ENCODE measurements at regions not wholly inside any gene's neighbourhood (a gene's known extent, or its start where the extent isn't known, plus 50 kb on each side); places are given as distances from the start of the nearest gene placed in this dataset.
"Not testable (repeated sequence)": the region's sequence is repeated elsewhere in the genome, so short reads cannot be mapped to it uniquely, and the experiment has no call there.

GRCh38 chr1:101588677-101589076, 351.9 kb downstream of the S1PR1 start:
- Mint-ChIP-seq H3K9me3 (no peaks in the 10 kb centered on the region), H3K36me3 (ENCODE audit: insufficient read depth) (no peaks in the 10 kb centered on the region), H3K27me3 (peaks cover 49% of the 10 kb centered on the region), H3K27ac (ENCODE audit: low read depth) (no peak overlapping the region), H3K4me1 (no peaks in the 10 kb centered on the region), H3K4me3 (no peak overlapping the region)
- DNase-seq (ENCODE audit: low spot score in 2 of 2), result no peak
- ATAC-seq (replicated peaks; ENCODE audit: extremely low read depth, poor library complexity, severe bottlenecking), result no peak

DNA sequence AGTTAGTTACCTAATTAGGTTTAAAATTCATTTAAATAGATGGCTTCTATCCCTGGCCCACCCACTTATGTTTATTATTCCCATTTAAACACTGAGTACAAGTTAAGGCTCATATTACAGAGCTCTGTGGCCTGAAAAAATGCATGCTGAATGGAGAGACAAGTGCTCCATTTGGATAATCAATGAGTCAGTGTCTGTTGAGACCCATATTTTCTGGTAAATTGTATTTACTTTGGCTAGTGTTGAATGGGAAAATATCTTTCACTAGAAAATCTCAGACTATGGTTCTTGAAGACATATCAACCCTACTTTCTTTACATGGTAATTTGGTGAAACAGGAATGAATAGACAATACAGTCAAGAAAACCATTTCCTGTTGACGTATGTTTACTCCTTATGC, 356.0 kb downstream of the S1PR1 start:
- Mint-ChIP-seq H3K9me3 (no peaks in the 10 kb centered on the region), H3K4me3 (no peak overlapping the region), H3K27me3 (peaks cover 35% of the 10 kb centered on the region), H3K36me3 (ENCODE audit: insufficient read depth) (no peaks in the 10 kb centered on the region), H3K27ac (ENCODE audit: low read depth) (no peak overlapping the region), H3K4me1 (no peaks in the 10 kb centered on the region)
- ATAC-seq (replicated peaks; ENCODE audit: extremely low read depth, poor library complexity, severe bottlenecking) (no peak), DNase-seq (ENCODE audit: low spot score in 2 of 2) (no peak)

- no peaks in the 10 kb centered on the region for H3K9me3 Mint-ChIP-seq
- no peaks in the 10 kb centered on the region for H3K36me3 Mint-ChIP-seq (ENCODE audit: insufficient read depth)
- peaks cover 6% of the 10 kb centered on the region for H3K27me3 Mint-ChIP-seq
- ATAC-seq (replicated peaks; ENCODE audit: extremely low read depth, poor library complexity, severe bottlenecking) (no peak), DNase-seq (ENCODE audit: low spot score in 2 of 2) (no peak)
- no peak overlapping the region for H3K4me3 Mint-ChIP-seq
- H3K4me1 Mint-ChIP-seq, result no peaks in the 10 kb centered on the region
- no peak overlapping the region for H3K27ac Mint-ChIP-seq (ENCODE audit: low read depth)
Observed at GRCh38 chr1:101595881-101596374, 359.1 kb downstream of the S1PR1 start.

DNA sequence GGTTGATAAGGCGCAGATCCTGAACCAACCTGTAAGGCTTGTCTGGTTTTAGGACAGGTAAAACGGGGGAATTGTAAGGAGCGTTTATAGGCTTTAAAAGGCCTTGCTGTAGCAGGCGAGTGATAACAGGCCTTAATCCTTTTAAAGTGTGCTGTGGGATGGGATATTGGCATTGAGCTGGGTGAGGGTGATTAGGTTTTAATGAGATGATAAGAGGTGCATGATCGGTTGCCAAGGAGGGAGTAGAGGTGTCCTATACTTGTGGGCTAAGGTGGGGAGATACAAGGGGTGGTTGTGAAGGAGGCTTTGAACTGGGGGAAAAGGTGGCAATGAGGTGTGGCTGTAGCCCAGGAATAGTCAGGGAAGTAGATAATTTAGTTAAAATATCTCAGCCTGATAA, 363.8 kb downstream of the S1PR1 start:
- not testable (repeated sequence) for H3K27me3 Mint-ChIP-seq; H3K4me1 Mint-ChIP-seq; H3K36me3 Mint-ChIP-seq (ENCODE audit: insufficient read depth); DNase-seq (ENCODE audit: low spot score in 2 of 2); H3K4me3 Mint-ChIP-seq; H3K9me3 Mint-ChIP-seq; H3K27ac Mint-ChIP-seq (ENCODE audit: low read depth); ATAC-seq (replicated peaks; ENCODE audit: extremely low read depth, poor library complexity, severe bottlenecking)

DNA sequence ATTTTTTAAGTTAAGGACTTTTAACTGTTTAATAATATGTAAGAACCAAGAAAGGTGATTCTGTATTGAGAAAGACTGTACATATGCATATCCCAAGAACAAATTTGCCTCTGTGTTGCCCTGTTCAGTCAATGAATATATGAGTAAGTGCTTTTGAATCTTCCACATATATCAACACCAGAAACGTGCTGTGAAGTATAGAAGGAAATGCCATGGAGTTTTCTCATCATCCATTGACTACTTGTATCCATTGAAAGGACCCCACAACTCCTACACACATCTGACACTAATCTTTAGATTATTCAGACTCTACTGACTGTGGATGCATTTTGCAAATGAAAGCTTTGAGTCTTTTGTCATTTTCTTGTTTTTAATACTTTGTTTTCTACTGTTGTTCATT, 366.9 kb downstream of the S1PR1 start:
- Mint-ChIP-seq H3K27ac (ENCODE audit: low read depth) (no peak overlapping the region), H3K4me3 (no peak overlapping the region), H3K36me3 (ENCODE audit: insufficient read depth) (no peaks in the 10 kb centered on the region), H3K4me1 (no peaks in the 10 kb centered on the region), H3K27me3 (peaks cover 25% of the 10 kb centered on the region), H3K9me3 (no peaks in the 10 kb centered on the region)
- DNase-seq (ENCODE audit: low spot score in 2 of 2), result no peak
- no peak for ATAC-seq (replicated peaks; ENCODE audit: extremely low read depth, poor library complexity, severe bottlenecking)

GRCh38 chr1:101605878-101606277, 369.1 kb downstream of the S1PR1 start:
- Mint-ChIP-seq H3K36me3 (ENCODE audit: insufficient read depth) (no peaks in the 10 kb centered on the region), H3K27me3 (peaks cover 41% of the 10 kb centered on the region), H3K4me3 (no peak overlapping the region), H3K27ac (ENCODE audit: low read depth) (no peak overlapping the region), H3K4me1 (no peaks in the 10 kb centered on the region), H3K9me3 (peaks cover 14% of the 10 kb centered on the region)
- no peak for ATAC-seq (replicated peaks; ENCODE audit: extremely low read depth, poor library complexity, severe bottlenecking)
- no peak for DNase-seq (ENCODE audit: low spot score in 2 of 2)

- Mint-ChIP-seq H3K4me3 (no peak overlapping the region), H3K4me1 (no peaks in the 10 kb centered on the region), H3K27me3 (peaks cover 18% of the 10 kb centered on the region), H3K36me3 (ENCODE audit: insufficient read depth) (no peaks in the 10 kb centered on the region), H3K9me3 (peaks cover 14% of the 10 kb centered on the region), H3K27ac (ENCODE audit: low read depth) (no peak overlapping the region)
- ATAC-seq (replicated peaks; ENCODE audit: extremely low read depth, poor library complexity, severe bottlenecking), result no peak
- no peak for DNase-seq (ENCODE audit: low spot score in 2 of 2)
Observed at GRCh38 chr1:101613546-101613945, 376.7 kb downstream of the S1PR1 start.

DNA sequence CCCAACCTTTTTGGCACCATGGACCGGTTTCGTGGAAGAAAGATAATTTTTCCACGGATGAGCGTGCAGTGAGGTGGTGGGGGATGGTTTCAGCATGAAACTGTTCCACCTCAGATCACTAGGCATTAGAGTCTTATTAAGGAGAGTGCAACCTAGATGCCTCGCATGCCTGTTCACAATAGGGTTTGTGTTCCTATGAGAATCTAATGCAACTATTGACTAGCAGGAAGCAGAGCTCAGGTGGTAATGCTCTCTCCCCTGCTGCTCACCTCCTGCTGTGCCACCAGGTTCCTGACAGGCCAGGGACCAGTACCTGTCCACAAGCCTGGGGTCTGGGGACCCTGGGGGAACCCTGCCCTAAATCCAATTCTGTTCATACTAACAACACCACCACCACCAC, 377.8 kb downstream of the OLFM3 start:
- ATAC-seq (replicated peaks; ENCODE audit: extremely low read depth, poor library complexity, severe bottlenecking), result no peak

DNA sequence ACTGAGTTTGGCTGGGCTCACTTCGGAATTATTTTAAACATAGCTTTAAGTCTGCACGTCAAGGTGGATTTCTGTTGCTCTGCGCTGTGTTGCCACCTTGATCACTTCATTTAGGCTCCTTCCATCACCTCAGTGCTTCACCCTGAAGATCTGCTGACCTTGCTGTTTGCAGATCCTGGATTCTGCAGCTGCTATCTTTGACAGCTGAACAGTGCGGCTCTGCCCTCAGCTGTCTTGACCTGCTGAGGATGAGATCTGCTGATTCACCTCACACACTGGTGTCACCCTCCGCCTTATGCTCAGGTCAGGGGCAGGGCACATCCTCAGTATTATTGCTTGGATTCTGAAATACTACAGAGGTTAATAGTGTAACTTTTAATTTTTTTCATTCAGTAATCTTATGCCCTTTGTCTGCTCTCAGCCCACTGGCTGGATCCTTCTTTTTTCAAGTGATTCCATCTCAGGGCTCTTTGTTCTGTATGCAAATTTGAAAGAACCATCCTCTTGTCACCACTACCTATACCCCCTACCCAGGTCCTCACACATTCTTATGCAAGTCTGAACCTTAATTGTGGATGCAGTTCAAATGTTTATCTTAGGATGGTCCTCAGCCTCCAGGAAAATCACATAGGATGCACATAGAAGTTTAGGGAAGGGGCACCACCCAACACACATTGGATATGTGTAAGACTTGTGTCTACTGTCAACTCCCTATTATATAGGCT, 364.0 kb downstream of the OLFM3 start:
- Mint-ChIP-seq H3K4me3 (no peak overlapping the region), H3K27me3 (no peaks in the 10 kb centered on the region), H3K4me1 (no peaks in the 10 kb centered on the region), H3K36me3 (ENCODE audit: insufficient read depth) (no peaks in the 10 kb centered on the region), H3K27ac (ENCODE audit: low read depth) (no peak overlapping the region), H3K9me3 (no peaks in the 10 kb centered on the region)
- no peak for DNase-seq (ENCODE audit: low spot score in 2 of 2)
- no peak for ATAC-seq (replicated peaks; ENCODE audit: extremely low read depth, poor library complexity, severe bottlenecking)

More for the DNA sequence above, 377.8 kb downstream of the OLFM3 start:
- H3K36me3 Mint-ChIP-seq (ENCODE audit: insufficient read depth), result no peaks in the 10 kb centered on the region
- H3K4me3 Mint-ChIP-seq, result no peak overlapping the region
- H3K9me3 Mint-ChIP-seq, result no peaks in the 10 kb centered on the region
- no peak overlapping the region for H3K27ac Mint-ChIP-seq (ENCODE audit: low read depth)
- peaks cover 33% of the 10 kb centered on the region for H3K27me3 Mint-ChIP-seq
- H3K4me1 Mint-ChIP-seq, result no peaks in the 10 kb centered on the region
- no peak for DNase-seq (ENCODE audit: low spot score in 2 of 2)

GRCh38 chr1:101645810-101646209, 350.9 kb downstream of the OLFM3 start:
- peaks cover 2% of the 10 kb centered on the region for H3K36me3 Mint-ChIP-seq (ENCODE audit: insufficient read depth)

DNA sequence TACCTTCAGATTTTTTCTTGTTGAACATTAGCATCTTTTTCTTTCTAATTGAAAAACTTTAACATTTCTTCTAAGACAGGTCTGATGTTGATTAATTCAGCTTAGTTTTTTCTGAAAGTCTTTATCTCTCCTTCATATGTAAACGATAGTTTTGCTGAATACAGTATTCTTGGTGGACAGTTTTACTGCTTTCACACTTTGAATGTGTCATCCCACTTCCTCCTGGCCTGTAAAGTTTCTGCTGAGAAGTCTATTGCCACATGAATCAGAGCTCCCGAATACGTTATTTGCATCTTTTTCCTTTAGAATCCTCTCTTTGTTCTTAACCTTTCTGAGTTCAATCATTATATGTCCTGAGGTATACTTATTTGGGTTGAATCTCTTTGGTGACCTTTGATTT, 344.2 kb downstream of the OLFM3 start:
- Mint-ChIP-seq H3K4me3 (no peak overlapping the region), H3K4me1 (no peaks in the 10 kb centered on the region), H3K27me3 (peaks cover 32% of the 10 kb centered on the region), H3K9me3 (peaks cover 22% of the 10 kb centered on the region), H3K27ac (ENCODE audit: low read depth) (no peak overlapping the region), H3K36me3 (ENCODE audit: insufficient read depth) (peaks cover 2% of the 10 kb centered on the region)
- ATAC-seq (replicated peaks; ENCODE audit: extremely low read depth, poor library complexity, severe bottlenecking) (no peak), DNase-seq (ENCODE audit: low spot score in 2 of 2) (no peak)

More at GRCh38 chr1:101645810-101646209, 350.9 kb downstream of the OLFM3 start:
- no peak overlapping the region for H3K27ac Mint-ChIP-seq (ENCODE audit: low read depth)
- peaks cover 8% of the 10 kb centered on the region for H3K27me3 Mint-ChIP-seq
- H3K9me3 Mint-ChIP-seq, result no peaks in the 10 kb centered on the region
- ATAC-seq (replicated peaks; ENCODE audit: extremely low read depth, poor library complexity, severe bottlenecking) (no peak), DNase-seq (ENCODE audit: low spot score in 2 of 2) (no peak)
- no peaks in the 10 kb centered on the region for H3K4me1 Mint-ChIP-seq
- H3K4me3 Mint-ChIP-seq, result no peak overlapping the region

GRCh38 chr1:101653482-101653946, 343.2 kb downstream of the OLFM3 start:
- no peak for DNase-seq (ENCODE audit: low spot score in 2 of 2)
- Mint-ChIP-seq H3K27ac (ENCODE audit: low read depth) (no peak overlapping the region), H3K36me3 (ENCODE audit: insufficient read depth) (peaks cover 2% of the 10 kb centered on the region), H3K4me3 (no peak overlapping the region), H3K4me1 (no peaks in the 10 kb centered on the region), H3K9me3 (peaks cover 22% of the 10 kb centered on the region), H3K27me3 (peaks cover 32% of the 10 kb centered on the region)
- ATAC-seq (replicated peaks; ENCODE audit: extremely low read depth, poor library complexity, severe bottlenecking), result no peak

- no peak overlapping the region for H3K27ac Mint-ChIP-seq (ENCODE audit: low read depth)
- peaks cover 26% of the 10 kb centered on the region for H3K9me3 Mint-ChIP-seq
- DNase-seq (ENCODE audit: low spot score in 2 of 2) (no peak), ATAC-seq (replicated peaks; ENCODE audit: extremely low read depth, poor library complexity, severe bottlenecking) (no peak)
- no peaks in the 10 kb centered on the region for H3K4me1 Mint-ChIP-seq
- H3K4me3 Mint-ChIP-seq, result no peak overlapping the region
- no peaks in the 10 kb centered on the region for H3K36me3 Mint-ChIP-seq (ENCODE audit: insufficient read depth)
- no peaks in the 10 kb centered on the region for H3K27me3 Mint-ChIP-seq
Observed at GRCh38 chr1:101664726-101665125, 332.0 kb downstream of the OLFM3 start.
